H9 (cell line): ENCODE measurements at regions not wholly inside any gene's neighbourhood (a gene's known extent, or its start where the extent isn't known, plus 50 kb on each side); places are given as distances from the start of the nearest gene placed in this dataset.

Experiments used
- DNase-seq: peaks from one replicate; pipeline ENCODE4 v3.0.0-alpha.2; 2017
- H2AFZ ChIP-seq: one replicate; pipeline ENCODE4 v1.6.1; 2013; ENCODE audit warnings: mild to moderate bottlenecking, low read length, control low read depth, moderate library complexity
- H2AK5ac ChIP-seq: 2 replicates; pipeline ENCODE4 v1.6.1; 2013; ENCODE audit warnings: low read length, control low read depth, mixed read lengths; ENCODE audit not compliant: insufficient read length
- H2BK120ac ChIP-seq: one replicate; pipeline ENCODE4 v1.6.1; 2013; ENCODE audit warnings: low read depth, mild to moderate bottlenecking, low read length, control low read depth, inconsistent platforms; ENCODE audit not compliant: poor library complexity, severe bottlenecking
- H2BK12ac ChIP-seq: 2 replicates; pipeline ENCODE4 v1.6.1; 2013; ENCODE audit warnings: low read length, control low read depth, mixed read lengths, low read depth; ENCODE audit not compliant: insufficient read length
- H2BK15ac ChIP-seq: 2 replicates; pipeline ENCODE4 v1.6.1; 2013; ENCODE audit warnings: low read depth, low read length, control low read depth
- H2BK20ac ChIP-seq: one replicate; pipeline ENCODE4 v1.6.1; 2013; ENCODE audit warnings: low read depth, mild to moderate bottlenecking, low read length, control low read depth, inconsistent platforms; ENCODE audit not compliant: poor library complexity, severe bottlenecking
- H2BK5ac ChIP-seq: 2 replicates; pipeline ENCODE4 v1.6.1; 2013; ENCODE audit warnings: low read length, control low read depth, mixed read lengths; ENCODE audit not compliant: insufficient read length
- H3K14ac ChIP-seq: 2 replicates; pipeline ENCODE4 v1.6.1; 2013; ENCODE audit warnings: low read length, control low read depth; ENCODE audit not compliant: insufficient read depth
- H3K18ac ChIP-seq: 2 replicates; pipeline ENCODE4 v1.6.1; 2013; ENCODE audit warnings: low read depth, mild to moderate bottlenecking, mixed read lengths, low read length, control low read depth; ENCODE audit not compliant: insufficient read length
- H3K23ac ChIP-seq: 2 replicates; pipeline ENCODE4 v1.6.1; 2013; ENCODE audit warnings: low read length, control low read depth, mixed read lengths, low read depth; ENCODE audit not compliant: insufficient read length
- H3K23me2 ChIP-seq: 2 replicates; pipeline ENCODE4 v1.6.1; 2013; ENCODE audit warnings: low read depth, mild to moderate bottlenecking, mixed read lengths, low read length, control low read depth; ENCODE audit not compliant: insufficient read length, poor library complexity, severe bottlenecking
- H3K27ac ChIP-seq: 2 replicates; pipeline ENCODE4 v1.5.1; 2013; ENCODE audit warnings: low read length, control low read depth, mixed read lengths, low read depth; ENCODE audit not compliant: insufficient read length
- H3K27me3 ChIP-seq: 2 replicates; pipeline ENCODE4 v1.6.1; 2013; ENCODE audit warnings: low read length, control low read depth, inconsistent platforms; ENCODE audit not compliant: insufficient read depth
- H3K4ac ChIP-seq: 2 replicates; pipeline ENCODE4 v1.6.1; 2013; ENCODE audit warnings: low read depth, mild to moderate bottlenecking, control low read depth, inconsistent platforms, low read length, moderate library complexity
- H3K4me1 ChIP-seq: 2 replicates; pipeline ENCODE4 v1.6.1; 2013; ENCODE audit warnings: low read length, control low read depth, inconsistent platforms; ENCODE audit not compliant: insufficient read depth
- H3K4me2 ChIP-seq: 2 replicates; pipeline ENCODE4 v1.6.1; 2013; ENCODE audit warnings: low read length, control low read depth, mixed read lengths; ENCODE audit not compliant: insufficient read length, insufficient read depth
- H3K56ac ChIP-seq: 2 replicates; pipeline ENCODE4 v1.6.1; 2013; ENCODE audit warnings: low read depth, mild to moderate bottlenecking, mixed read lengths, low read length, control low read depth; ENCODE audit not compliant: insufficient read length
- H3K79me1 ChIP-seq: 2 replicates; pipeline ENCODE4 v1.6.1; 2013; ENCODE audit warnings: low read depth, mild to moderate bottlenecking, moderate library complexity, low read length, control low read depth, inconsistent platforms; ENCODE audit not compliant: insufficient read depth, poor library complexity, severe bottlenecking
- H3K79me2 ChIP-seq: 2 replicates; pipeline ENCODE4 v1.6.1; 2013; ENCODE audit warnings: low read length, control low read depth, inconsistent platforms; ENCODE audit not compliant: insufficient read depth
- H3K9ac ChIP-seq: 2 replicates; pipeline ENCODE4 v1.6.1; 2013; ENCODE audit warnings: low read length, control low read depth, mixed read lengths; ENCODE audit not compliant: insufficient read length; ENCODE audit errors: extremely low read depth
- H3K9me3 ChIP-seq: one replicate; pipeline ENCODE4 v1.6.1; 2013; ENCODE audit warnings: low read depth, low read length, inconsistent platforms; ENCODE audit not compliant: control insufficient read depth
- H3T11ph ChIP-seq: one replicate; pipeline ENCODE4 v1.6.1; 2013; ENCODE audit warnings: mild to moderate bottlenecking, low read length, control low read depth, inconsistent platforms
- H4K20me1 ChIP-seq: one replicate; pipeline ENCODE4 v1.6.1; 2013; ENCODE audit not compliant: control insufficient read depth, insufficient read length, insufficient read depth
- H4K5ac ChIP-seq: 2 replicates; pipeline ENCODE4 v1.6.1; 2013; ENCODE audit warnings: low read depth, mild to moderate bottlenecking, mixed read lengths, low read length, control low read depth; ENCODE audit not compliant: insufficient read length
- H4K8ac ChIP-seq: replicated peaks from 2 replicates; pipeline ENCODE4 v1.6.1; 2013; ENCODE audit warnings: low read length, control low read depth, mixed read lengths, low read depth; ENCODE audit not compliant: insufficient read length
- H4K91ac ChIP-seq: 2 replicates; pipeline ENCODE4 v1.6.1; 2013; ENCODE audit warnings: low read depth, mild to moderate bottlenecking, moderate library complexity, mixed read lengths, low read length, control low read depth; ENCODE audit not compliant: insufficient read length
- H3K27ac Mint-ChIP-seq, 3 experiments: 2 replicates in 2 of 3; 3 replicates in 1 of 3; pipeline ENCODE4 v1.8.0; 2020 to 2021; ENCODE audit warnings: mixed read lengths in 3 of 3, mild to moderate bottlenecking in 1 of 3, moderate library complexity in 1 of 3
- H3K27me3 Mint-ChIP-seq: 2 replicates; pipeline ENCODE4 v1.8.0; 2021; ENCODE audit warnings: low read depth, mild to moderate bottlenecking, moderate library complexity, mixed read lengths
- H3K36me3 Mint-ChIP-seq, 3 experiments: 2 replicates in 2 of 3; 3 replicates in 1 of 3; pipeline ENCODE4 v1.8.0; 2020 to 2021; ENCODE audit warnings: low read depth in 3 of 3, mixed read lengths in 3 of 3; ENCODE audit not compliant: insufficient read depth in 1 of 3
- H3K4me1 Mint-ChIP-seq, 2 experiments: 2 replicates each; pipeline ENCODE4 v1.8.0; 2020; ENCODE audit warnings: mixed read lengths in 2 of 2
- H3K4me3 Mint-ChIP-seq, 2 experiments: 2 replicates in 1 of 2; 3 replicates in 1 of 2; pipeline ENCODE4 v1.8.0; 2020 to 2021; ENCODE audit warnings: mild to moderate bottlenecking in 2 of 2, mixed read lengths in 2 of 2, moderate library complexity in 1 of 2
- H3K9me3 Mint-ChIP-seq, 2 experiments: 2 replicates in 1 of 2; 3 replicates in 1 of 2; pipeline ENCODE4 v1.8.0; 2020; ENCODE audit warnings: mild to moderate bottlenecking in 2 of 2, mixed read lengths in 2 of 2, moderate library complexity in 1 of 2
- CTCF ChIP-seq: fragments of 200-600 bp; sonication (generic); conservative IDR thresholded peaks from 3 replicates; pipeline ENCODE4 v1.8.0; 2021; ENCODE audit warnings: antibody characterized with exemption, mild to moderate bottlenecking
- WGBS: extraction: QIAGEN DNeasy Blood & Tissue Kit; methylation state at CpG from one replicate; pipeline ENCODE4 v1.1.7; 2013; ENCODE audit warnings: missing lambda C conversion rate, low lambda C conversion rate, mixed read lengths; ENCODE audit not compliant: insufficient read length; ENCODE audit errors: extremely low coverage; 5-methylcytosine and 5-hydroxymethylcytosine counted together

- Mint-ChIP-seq H3K27ac (no peak overlapping the region), H3K9me3 (peaks cover 0 to 2% of the 10 kb centered on the region in 2 experiments; a peak in 1 of 5 replicates), H3K27me3 (no peaks in the 10 kb centered on the region; the same call in 1 of the 2 replicates), H3K4me3 (no peak overlapping the region), H3K36me3 (no peaks in the 10 kb centered on the region; a peak in 1 of 7 replicates), H3K4me1 (peaks cover 14 to 21% of the 10 kb centered on the region in 2 experiments)
- Histone ChIP-seq H3K23ac (no peak overlapping the region), H2BK15ac (no peak overlapping the region), H3K56ac (no peak overlapping the region), H2BK12ac (no peak overlapping the region), H3K4me2 (no peak overlapping the region), H3K4ac (no peak overlapping the region), H2BK20ac (no peak overlapping the region), H4K8ac (no peak overlapping the region), H4K91ac (no peak overlapping the region), H3K27me3 (no peaks in the 10 kb centered on the region), H3K4me1 (peaks cover 3% of the 10 kb centered on the region; the same call in 1 of the 2 replicates), H2AK5ac (no peak overlapping the region), H3K9me3 (no peaks in the 10 kb centered on the region), H2BK120ac (no peak overlapping the region), H3K9ac (no peak overlapping the region), H4K20me1 (no peaks in the 10 kb centered on the region), H3T11ph (no peak overlapping the region), H4K5ac (no peak overlapping the region), H3K18ac (no peak overlapping the region), H3K79me2 (no peaks in the 10 kb centered on the region), H3K14ac (no peak overlapping the region), H2BK5ac (no peak overlapping the region), H2AFZ (no peak overlapping the region), H3K79me1 (no peaks in the 10 kb centered on the region), H3K23me2 (no peaks in the 10 kb centered on the region), H3K27ac (no peak overlapping the region)
- DNase-seq = no peak
- WGBS = no CpG with 5 or more reads among the region's 2 CpGs
- TF ChIP-seq CTCF = no peak
Measured at GRCh38 chr15:26223720-26224119, 360.6 kb upstream of the ATP10A start.
